SK-N-SH treated with all-trans-retinoic acid at 6 μM for 48 hours (cell line): ENCODE measurements at regions not wholly inside any gene's neighbourhood (a gene's known extent, or its start where the extent isn't known, plus 50 kb on each side); places are given as distances from the start of the nearest gene placed in this dataset.

Experiments used
- ATAC-seq: fragments of 200-7000 bp; cut with Tn5 transposase; 3 replicates; pipeline ENCODE4 v1.9.1; 2020; ENCODE audit warnings: mild to moderate bottlenecking, moderate library complexity
- BACH2 ChIP-seq: fragments of 250-450 bp; sonication (Bioruptor Pico); IDR thresholded peaks from 2 replicates; pipeline ENCODE4 v1.9.0; 2021; ENCODE audit warnings: mild to moderate bottlenecking, borderline replicate concordance
- CSDC2 ChIP-seq: fragments of 250-450 bp; sonication (Bioruptor Pico); IDR thresholded peaks from 2 replicates; pipeline ENCODE4 v1.5.0; 2020; ENCODE audit warnings: mild to moderate bottlenecking, moderate library complexity
- ESRRG ChIP-seq: fragments of 250-450 bp; sonication (Bioruptor Pico); IDR thresholded peaks from 2 replicates; pipeline ENCODE4 v1.6.1; 2021; ENCODE audit warnings: mild to moderate bottlenecking
- GLIS3 ChIP-seq: fragments of 250-450 bp; sonication (Bioruptor Pico); IDR thresholded peaks from 2 replicates; pipeline ENCODE4 v1.5.0; 2020; ENCODE audit warnings: mild to moderate bottlenecking, moderate library complexity
- ISL1 ChIP-seq: fragments of 250-450 bp; sonication (Bioruptor Pico); IDR thresholded peaks from 2 replicates; pipeline ENCODE4 v2.1.2; 2022; ENCODE audit warnings: mild to moderate bottlenecking, moderate library complexity
- OSR1 ChIP-seq: fragments of 250-450 bp; sonication (Bioruptor Pico); IDR thresholded peaks from 2 replicates; pipeline ENCODE4 v1.8.0; 2022; ENCODE audit warnings: moderate library complexity, mild to moderate bottlenecking, inconsistent platforms
- PATZ1 ChIP-seq: fragments of 250-450 bp; sonication (Bioruptor Pico); IDR thresholded peaks from 2 replicates; pipeline ENCODE4 v1.8.0; 2020; ENCODE audit warnings: mild to moderate bottlenecking, moderate library complexity, borderline replicate concordance
- PPARA ChIP-seq: fragments of 250-450 bp; sonication (Bioruptor Pico); IDR thresholded peaks from 2 replicates; pipeline ENCODE4 v1.5.0; 2020; ENCODE audit warnings: mild to moderate bottlenecking, borderline replicate concordance
- RARB ChIP-seq: fragments of 250-450 bp; sonication (Bioruptor Pico); IDR thresholded peaks from 2 replicates; pipeline ENCODE4 v1.8.0; 2021; ENCODE audit warnings: mild to moderate bottlenecking, moderate library complexity
- SNAI2 ChIP-seq: fragments of 250-450 bp; sonication (Bioruptor Pico); IDR thresholded peaks from 2 replicates; pipeline ENCODE4 v1.5.0; 2020; ENCODE audit warnings: mild to moderate bottlenecking, moderate library complexity
- TCF4 ChIP-seq: fragments of 250-450 bp; sonication (Bioruptor Pico); IDR thresholded peaks from 2 replicates; pipeline ENCODE4 v1.8.0; 2021; ENCODE audit warnings: mild to moderate bottlenecking, moderate library complexity, borderline replicate concordance
- TOX ChIP-seq: fragments of 250-450 bp; sonication (Bioruptor Pico); IDR thresholded peaks from 2 replicates; pipeline ENCODE4 v1.8.0; 2021; ENCODE audit warnings: mild to moderate bottlenecking, moderate library complexity, borderline replicate concordance
- TSHZ2 ChIP-seq: fragments of 250-450 bp; sonication (Bioruptor Pico); IDR thresholded peaks from 2 replicates; pipeline ENCODE4 v1.5.0; 2020; ENCODE audit warnings: mild to moderate bottlenecking, moderate library complexity
- ZC3H10 ChIP-seq: fragments of 250-450 bp; sonication (Bioruptor Pico); IDR thresholded peaks from 2 replicates; pipeline ENCODE4 v1.5.1; 2021; ENCODE audit warnings: mild to moderate bottlenecking, moderate library complexity
- ZFP30 ChIP-seq: fragments of 450-650 bp; formaldehyde crosslinking; IDR thresholded peaks from 2 replicates; pipeline ENCODE4 v1.5.0; 2022; ENCODE audit warnings: mild to moderate bottlenecking, moderate library complexity
- ZNF565 ChIP-seq: fragments of 450-650 bp; formaldehyde crosslinking; conservative IDR thresholded peaks from 2 replicates; pipeline ENCODE4 v1.5.0; 2020; ENCODE audit warnings: low read depth, mild to moderate bottlenecking, moderate library complexity
- ZNF70 ChIP-seq: fragments of 450-650 bp; formaldehyde crosslinking; IDR thresholded peaks from 2 replicates; pipeline ENCODE4 v1.5.0; 2020; ENCODE audit warnings: mild to moderate bottlenecking, moderate library complexity
- ZNF8 ChIP-seq: fragments of 450-650 bp; formaldehyde crosslinking; IDR thresholded peaks from 2 replicates; pipeline ENCODE4 v1.5.0; 2020; ENCODE audit warnings: mild to moderate bottlenecking, moderate library complexity
- TF ChIP-seq, protein P1 (sequence below): fragments of 250-450 bp; sonication (Bioruptor Pico); IDR thresholded peaks from 2 replicates; pipeline ENCODE4 v1.8.0; 2021; ENCODE audit warnings: low read depth, mild to moderate bottlenecking, moderate library complexity, borderline replicate concordance
- TF ChIP-seq, protein P2 (sequence below): fragments of 250-450 bp; sonication (Bioruptor Pico); IDR thresholded peaks from 2 replicates; pipeline ENCODE4 v1.5.1; 2020; ENCODE audit warnings: low read depth, mild to moderate bottlenecking, moderate library complexity

DNA sequence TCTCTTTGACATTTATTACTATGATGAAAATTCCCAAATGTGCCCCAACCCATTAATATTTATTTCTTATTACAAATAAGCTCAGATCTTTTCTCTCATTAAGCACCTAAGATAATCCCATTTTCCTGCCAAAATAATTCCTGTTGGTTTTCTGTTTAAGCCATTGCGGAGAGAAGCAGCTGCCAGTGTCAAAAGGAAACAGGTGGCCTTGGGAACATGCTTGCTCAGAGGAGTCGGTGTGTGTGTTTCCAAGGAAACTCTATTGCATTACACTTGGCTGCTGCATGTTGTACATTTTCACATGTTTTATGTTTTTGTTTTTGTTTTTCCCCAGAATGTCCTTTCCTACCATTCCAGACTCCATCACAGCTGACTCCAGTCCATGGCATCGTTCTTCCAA, 56.4 kb downstream of the CD24 start:
- TF ChIP-seq CSDC2 (CRISPR knock-in tag), result no peak
- TF ChIP-seq ISL1 (CRISPR knock-in tag), result no peak
- TF ChIP-seq ZC3H10 (CRISPR knock-in tag), result no peak
- TF ChIP-seq TCF4, result no peak
- no peak for TF ChIP-seq ESRRG (CRISPR knock-in tag)
- TF ChIP-seq OSR1 (CRISPR knock-in tag), result no peak
- TF ChIP-seq PPARA (CRISPR knock-in tag), result no peak
- TF ChIP-seq, protein P1, sequence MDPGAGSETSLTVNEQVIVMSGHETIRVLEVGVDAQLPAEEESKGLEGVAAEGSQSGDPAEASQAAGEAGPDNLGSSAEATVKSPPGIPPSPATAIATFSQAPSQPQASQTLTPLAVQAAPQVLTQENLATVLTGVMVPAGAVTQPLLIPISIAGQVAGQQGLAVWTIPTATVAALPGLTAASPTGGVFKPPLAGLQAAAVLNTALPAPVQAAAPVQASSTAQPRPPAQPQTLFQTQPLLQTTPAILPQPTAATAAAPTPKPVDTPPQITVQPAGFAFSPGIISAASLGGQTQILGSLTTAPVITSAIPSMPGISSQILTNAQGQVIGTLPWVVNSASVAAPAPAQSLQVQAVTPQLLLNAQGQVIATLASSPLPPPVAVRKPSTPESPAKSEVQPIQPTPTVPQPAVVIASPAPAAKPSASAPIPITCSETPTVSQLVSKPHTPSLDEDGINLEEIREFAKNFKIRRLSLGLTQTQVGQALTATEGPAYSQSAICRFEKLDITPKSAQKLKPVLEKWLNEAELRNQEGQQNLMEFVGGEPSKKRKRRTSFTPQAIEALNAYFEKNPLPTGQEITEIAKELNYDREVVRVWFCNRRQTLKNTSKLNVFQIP, result no peak
- no peak for ATAC-seq

DNA sequence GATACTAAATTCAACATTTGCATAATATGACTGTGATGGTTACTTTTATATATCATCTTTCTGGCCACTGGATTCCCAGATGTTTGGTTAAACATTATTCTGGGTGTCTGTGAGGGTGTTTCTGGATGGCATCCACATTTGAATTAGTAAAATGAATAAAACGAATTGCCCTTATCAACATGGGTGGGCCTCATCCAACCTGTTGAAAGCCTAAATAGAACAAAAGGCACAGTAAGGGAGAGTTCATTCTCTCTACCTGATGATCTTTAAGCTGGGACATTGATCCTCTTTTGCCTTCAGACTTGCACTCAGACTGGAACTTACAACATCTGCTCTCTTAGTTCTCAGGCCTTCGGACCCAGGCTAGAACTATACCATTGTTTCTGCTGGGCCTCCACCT, 57.6 kb downstream of the CD24 start:
- TF ChIP-seq RARB (no peak), SNAI2 (no peak), OSR1 (CRISPR knock-in tag) (no peak), BACH2 (no peak), PATZ1 (no peak), ISL1 (CRISPR knock-in tag) (no peak), GLIS3 (CRISPR knock-in tag) (no peak), ZFP30 (CRISPR knock-in tag) (no peak), ZNF70 (CRISPR knock-in tag) (no peak), TSHZ2 (CRISPR knock-in tag) (no peak), ZNF8 (CRISPR knock-in tag) (no peak), ZNF565 (CRISPR knock-in tag) (no peak), ZC3H10 (CRISPR knock-in tag) (no peak), ESRRG (CRISPR knock-in tag) (no peak), CSDC2 (CRISPR knock-in tag) (no peak)
- TF ChIP-seq, protein P2, sequence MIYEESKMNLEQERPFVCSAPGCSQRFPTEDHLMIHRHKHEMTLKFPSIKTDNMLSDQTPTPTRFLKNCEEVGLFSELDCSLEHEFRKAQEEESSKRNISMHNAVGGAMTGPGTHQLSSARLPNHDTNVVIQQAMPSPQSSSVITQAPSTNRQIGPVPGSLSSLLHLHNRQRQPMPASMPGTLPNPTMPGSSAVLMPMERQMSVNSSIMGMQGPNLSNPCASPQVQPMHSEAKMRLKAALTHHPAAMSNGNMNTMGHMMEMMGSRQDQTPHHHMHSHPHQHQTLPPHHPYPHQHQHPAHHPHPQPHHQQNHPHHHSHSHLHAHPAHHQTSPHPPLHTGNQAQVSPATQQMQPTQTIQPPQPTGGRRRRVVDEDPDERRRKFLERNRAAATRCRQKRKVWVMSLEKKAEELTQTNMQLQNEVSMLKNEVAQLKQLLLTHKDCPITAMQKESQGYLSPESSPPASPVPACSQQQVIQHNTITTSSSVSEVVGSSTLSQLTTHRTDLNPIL, result no peak
- ATAC-seq, result no peak

DNA sequence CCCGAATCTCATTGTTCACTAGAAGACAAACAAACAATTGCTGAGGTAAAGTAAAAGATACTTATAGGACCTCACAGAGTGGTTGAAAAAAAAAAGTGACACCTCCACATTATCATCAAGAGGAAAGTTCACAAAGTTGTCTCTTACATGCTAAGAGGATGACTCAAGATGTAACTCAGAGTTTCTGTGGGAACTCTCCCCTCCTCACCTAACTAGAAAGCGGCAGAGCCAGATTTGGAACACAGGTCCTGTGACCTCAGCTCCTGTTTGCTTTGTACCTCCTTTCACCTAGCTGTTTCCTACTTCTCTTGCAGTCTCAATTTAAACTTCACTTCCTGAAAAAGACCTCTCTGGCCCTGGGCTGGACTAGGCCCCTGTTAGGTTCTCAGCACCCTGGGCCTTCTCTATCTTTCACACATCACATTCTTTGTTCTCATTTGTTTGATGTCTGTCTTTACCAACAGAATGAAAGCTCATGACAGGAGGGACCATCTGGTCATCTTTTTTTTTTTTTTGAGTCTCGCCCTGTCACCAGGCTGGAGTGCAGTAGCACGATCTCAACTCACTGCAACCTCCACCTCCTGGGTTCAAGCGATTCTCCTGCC, 60.8 kb downstream of the CD24 start:
- ATAC-seq, result no peak
- TF ChIP-seq BACH2 (no peak), RARB (no peak), CSDC2 (CRISPR knock-in tag) (no peak), GLIS3 (CRISPR knock-in tag) (no peak), ZC3H10 (CRISPR knock-in tag) (no peak), ESRRG (CRISPR knock-in tag) (no peak), ZNF8 (CRISPR knock-in tag) (no peak), TOX (no peak), ISL1 (CRISPR knock-in tag) (no peak), PPARA (CRISPR knock-in tag) (no peak)
- TF ChIP-seq, protein P1, result no peak
- TF ChIP-seq, protein P2, result no peak
